HG03457 (cell line): ENCODE measurements at regions not wholly inside any gene's neighbourhood (a gene's known extent, or its start where the extent isn't known, plus 50 kb on each side); places are given as distances from the start of the nearest gene placed in this dataset.
"Not testable (repeated sequence)": the region's sequence is repeated elsewhere in the genome, so short reads cannot be mapped to it uniquely, and the experiment has no call there.

Experiments
- ATAC-seq: cut with Tn5 transposase; IDR thresholded peaks from one replicate; pipeline ENCODE4 v1.9.1; 2021; ENCODE audit warnings: moderate number of reproducible peaks; ENCODE audit not compliant: unreplicated experiment

DNA sequence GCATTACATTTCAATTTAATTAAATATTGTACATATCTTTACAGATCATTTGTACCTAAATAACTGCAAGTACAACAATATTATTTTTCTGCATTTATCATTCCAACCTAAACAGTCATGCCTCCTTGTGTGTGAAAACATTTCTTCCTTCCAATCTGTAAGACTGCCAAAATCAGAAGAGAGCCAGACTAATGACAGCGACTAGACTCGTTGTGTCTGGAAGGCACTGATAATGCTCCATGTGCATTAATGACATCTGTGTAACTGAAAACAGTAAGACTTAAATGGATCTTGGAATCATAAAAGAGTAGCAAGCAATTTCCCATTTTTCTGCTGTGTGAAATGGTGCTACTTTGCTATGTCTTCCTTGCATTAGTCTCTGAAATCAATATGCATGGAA, 278.0 kb upstream of the DSEL start:
- no peak for ATAC-seq

DNA sequence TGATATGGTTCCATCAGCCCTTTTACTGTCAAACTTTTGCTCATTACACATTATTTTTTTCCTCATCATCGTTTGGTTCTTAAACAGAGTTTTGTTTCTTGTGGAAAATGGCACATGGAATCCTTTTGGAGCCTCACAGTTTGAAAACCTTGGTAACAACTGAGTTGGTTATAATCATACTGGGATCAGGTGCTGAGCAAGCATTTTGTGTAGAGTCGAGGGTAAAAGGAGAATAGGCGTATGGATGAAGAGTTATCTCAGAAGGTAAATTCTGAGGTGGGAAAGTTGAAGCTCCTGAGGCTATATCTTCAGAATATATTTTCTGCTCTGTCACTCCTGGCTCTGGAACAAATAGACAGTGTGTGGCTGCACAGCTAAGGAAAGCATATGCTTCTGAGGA, 274.0 kb upstream of the DSEL start:
- no peak for ATAC-seq

GRCh38 chr18:67789165-67789545, 272.6 kb upstream of the DSEL start:
- ATAC-seq, result no peak

DNA sequence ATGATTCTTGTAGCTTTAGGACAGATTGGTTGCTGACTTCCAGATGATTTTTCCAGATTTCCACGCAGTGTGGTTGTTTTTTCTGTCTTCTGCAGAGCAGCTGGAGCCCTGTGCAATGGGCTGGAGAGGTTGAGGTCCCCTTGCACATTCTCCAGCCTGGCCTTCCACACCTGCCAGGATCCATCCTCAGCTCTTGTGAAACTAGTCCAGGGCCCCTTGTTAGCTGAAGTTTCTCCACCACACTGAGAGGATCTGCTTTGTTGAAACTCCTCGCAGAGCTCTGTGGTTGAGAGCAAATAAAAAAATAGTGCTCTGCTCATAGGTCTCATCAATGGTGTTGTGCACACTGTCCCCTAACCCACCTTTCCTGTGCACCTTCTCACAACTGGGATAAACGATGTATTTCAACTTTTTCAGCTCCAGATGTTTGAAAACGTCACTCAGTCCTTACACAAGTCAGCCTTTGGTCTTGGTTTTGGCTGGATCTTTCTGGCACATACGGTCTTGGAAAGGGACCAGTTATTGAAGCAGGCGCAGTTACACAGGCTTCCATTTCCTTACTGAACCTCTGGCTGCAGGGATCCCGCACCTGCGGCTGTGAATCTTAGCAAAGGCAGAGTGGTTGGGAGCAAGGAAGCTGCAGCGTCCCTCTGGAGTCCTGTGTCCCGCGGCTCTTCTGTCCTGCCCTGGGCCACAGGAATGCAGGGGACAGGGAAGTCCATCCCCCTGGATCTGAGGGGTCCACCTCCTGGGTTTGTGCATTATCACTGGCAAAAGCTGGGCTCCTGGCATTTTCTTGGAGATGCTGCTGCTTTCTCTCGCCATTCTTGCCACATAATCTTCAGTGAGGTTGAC, 272.0 kb upstream of the DSEL start:
- ATAC-seq, result no peak

GRCh38 chr18:67783196-67783946, 266.9 kb upstream of the DSEL start:
- ATAC-seq, result no peak

- ATAC-seq, result no peak
Measured at GRCh38 chr18:67778016-67778415, 261.5 kb upstream of the DSEL start.

- no peak for ATAC-seq
Measured at GRCh38 chr18:67776929-67777328, 260.4 kb upstream of the DSEL start.

DNA sequence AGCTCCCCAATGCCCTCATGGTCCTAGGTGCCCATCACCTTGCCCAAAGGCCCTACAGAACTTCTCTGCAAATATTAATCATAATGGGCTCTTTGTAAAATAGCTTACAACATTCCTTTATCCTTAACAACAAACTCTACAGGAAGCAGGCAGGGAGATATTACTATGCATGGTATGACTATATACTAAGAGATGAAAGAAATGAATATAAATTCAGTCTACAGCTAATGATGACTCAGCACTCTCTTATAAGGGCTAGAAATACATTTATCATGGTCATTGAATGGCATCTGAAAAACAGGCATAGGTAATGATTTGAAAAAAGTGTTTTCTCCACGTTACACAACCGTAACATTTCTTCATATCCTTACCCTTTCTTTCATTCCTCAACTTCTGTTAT, 254.8 kb upstream of the DSEL start:
- ATAC-seq, result no peak

- no peak for ATAC-seq
Measured at GRCh38 chr18:67770520-67770919, 254.0 kb upstream of the DSEL start.

GRCh38 chr18:67766930-67767329, 250.4 kb upstream of the DSEL start:
- no peak for ATAC-seq

DNA sequence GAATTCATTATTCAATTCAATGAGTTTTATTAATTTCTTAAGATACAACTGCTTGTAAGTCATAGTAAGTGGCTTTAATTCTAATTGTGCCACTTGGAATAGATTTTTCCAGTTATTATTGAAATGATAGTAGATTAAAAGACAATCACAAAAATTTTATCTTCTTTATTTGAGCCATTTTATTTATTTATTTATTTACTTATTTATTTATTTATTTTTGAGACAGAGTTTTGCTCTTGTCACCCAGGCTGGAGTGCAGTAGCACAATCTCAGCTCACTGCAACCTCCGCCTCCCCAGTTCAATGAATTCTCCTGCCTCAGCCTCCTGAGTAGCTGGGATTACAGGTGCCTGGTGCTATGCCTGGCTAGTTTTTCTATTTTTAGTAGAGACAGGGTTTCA, 235.7 kb upstream of the DSEL start:
- not testable (repeated sequence) for ATAC-seq

DNA sequence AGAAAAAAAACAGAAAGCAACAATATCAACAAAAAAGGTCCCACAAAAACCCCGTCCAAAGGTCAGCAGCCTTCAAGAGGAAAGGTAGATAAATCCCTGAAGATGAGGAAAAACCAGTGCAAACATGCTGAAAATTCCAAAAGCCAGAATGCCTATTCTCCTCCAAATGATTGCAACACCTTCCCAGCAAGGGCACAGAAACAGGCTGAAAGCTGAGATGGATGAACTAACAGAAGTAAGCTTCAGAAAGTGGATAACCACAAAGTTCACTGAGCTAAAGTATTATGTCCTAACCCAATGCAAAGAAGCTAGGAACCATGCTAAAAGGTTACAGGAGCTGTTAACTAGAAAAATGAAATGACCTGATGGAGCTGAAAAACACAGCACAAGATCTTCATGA, 226.4 kb upstream of the DSEL start:
- ATAC-seq, result no peak

- no peak for ATAC-seq
Measured at GRCh38 chr18:67742525-67742924, 226.0 kb upstream of the DSEL start.

DNA sequence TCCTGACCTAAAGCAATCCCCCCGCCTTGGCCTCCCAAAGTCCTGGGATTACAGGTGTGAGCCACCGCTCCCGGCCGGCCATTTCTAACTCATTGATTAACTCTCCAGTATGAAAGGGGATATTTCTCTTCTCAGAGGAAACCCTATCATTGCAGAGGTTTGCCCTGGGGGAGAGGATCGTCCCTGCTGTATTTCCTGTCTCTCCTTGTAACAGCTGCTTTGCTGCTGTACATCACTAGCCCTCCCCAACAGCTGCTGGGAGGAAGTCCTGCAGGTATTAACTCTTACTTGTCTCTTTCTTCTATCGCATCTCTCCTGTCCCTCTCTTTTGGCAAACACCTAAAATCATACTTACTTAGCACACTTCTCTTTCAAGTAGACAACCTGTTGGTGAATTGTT, 219.0 kb upstream of the DSEL start:
- ATAC-seq, result no peak

DNA sequence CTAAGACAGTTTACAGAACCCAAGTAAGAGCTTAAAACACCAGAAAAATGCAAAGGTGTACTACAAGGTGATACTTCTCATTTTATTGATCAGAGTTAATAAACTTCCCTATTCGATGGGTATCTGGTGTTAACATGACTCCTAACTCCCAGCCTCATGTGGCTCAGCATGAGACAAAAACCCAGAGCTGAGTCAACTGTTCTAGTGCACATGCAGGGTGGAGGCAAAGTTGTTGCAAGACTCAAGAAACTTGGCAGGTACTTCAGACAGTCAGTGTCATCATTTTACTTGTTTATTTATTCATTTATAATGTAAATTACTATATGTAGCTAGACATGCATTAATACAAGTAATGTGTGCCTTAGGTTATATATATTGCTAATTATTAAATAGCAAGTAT, 216.6 kb upstream of the DSEL start:
- no peak for ATAC-seq

GRCh38 chr18:67731851-67732250, 215.3 kb upstream of the DSEL start:
- ATAC-seq, result no peak

GRCh38 chr18:67730886-67731285, 214.4 kb upstream of the DSEL start:
- no peak for ATAC-seq

- no peak for ATAC-seq
Measured at GRCh38 chr18:67728364-67728763, 211.8 kb upstream of the DSEL start.

DNA sequence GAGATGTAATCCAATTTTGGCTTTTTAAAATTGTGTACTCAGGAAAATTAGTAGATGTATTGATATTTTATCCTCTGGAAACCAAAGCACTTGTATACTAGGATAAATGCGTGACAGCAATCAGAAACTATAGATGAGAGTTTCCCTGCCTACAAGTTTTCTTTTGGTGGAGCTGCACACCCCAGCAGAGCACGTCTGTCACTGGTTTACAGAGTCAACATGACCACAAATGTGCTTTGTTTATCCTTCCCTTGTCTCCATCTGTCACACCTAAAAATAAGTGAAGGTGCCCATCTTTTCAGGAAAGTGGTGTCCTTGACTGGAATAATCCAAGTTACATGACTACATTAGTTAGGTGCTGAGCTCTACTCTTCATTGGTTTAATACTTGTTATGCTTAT, 210.4 kb upstream of the DSEL start:
- no peak for ATAC-seq

DNA sequence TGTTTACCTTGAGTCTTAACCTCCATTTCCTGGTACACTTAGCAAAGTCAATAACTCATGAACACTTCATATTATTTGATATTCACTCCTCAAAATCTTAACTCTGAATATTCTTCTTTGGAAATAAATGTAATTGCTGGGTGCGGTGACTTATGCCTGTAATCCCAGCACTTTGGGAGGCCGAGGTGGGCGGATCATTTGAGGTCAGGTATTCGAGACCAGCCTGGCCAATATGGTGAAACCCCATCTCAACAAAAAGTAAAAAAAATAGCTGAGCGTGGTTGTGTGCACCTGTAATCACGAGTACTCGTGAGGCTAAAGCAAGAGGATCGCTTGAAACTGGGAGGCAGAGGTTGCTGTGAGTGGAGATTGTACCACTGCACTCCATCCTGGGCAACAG, 201.3 kb upstream of the DSEL start:
- ATAC-seq, result no peak

DNA sequence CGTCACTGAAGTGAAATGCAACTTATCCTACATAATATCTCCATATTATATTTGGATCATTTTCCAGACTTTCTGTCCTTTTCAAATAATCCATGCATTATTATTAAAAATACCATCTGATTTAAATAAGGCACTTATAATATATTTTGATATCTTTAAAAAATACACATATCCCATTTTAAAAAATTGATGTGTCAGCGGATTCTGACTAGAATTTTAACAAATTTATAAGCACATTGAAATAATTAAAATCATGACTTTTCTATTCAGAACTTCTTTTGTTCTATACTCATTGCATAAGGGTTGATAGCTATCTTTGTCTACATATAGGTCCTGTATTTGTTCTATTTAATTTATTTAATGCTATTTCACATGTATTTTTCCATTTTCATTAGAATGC, 199.0 kb upstream of the DSEL start:
- no peak for ATAC-seq

DNA sequence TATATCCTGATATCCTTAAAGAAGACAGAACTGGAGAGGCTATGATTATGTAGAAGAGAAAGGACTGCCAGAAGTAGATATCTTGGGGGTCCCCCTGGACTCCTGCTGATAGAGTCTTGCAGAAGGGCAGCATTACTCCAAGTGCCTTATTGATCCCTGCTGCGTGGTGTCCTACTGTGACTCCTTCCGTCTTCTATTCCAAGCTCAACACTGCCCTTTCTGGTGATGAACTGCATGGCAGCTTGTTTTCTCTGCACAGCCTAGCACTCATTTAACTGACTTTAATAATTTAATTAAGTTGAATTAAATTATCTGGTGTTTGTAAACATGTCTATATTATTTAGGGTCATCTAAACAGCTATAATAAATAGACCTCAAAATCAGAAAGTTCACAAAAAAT, 194.1 kb upstream of the DSEL start:
- ATAC-seq, result no peak
